ENCODE measurements at regions not wholly inside any gene's neighbourhood (a gene's known extent, or its start where the extent isn't known, plus 50 kb on each side); places are given as distances from the start of the nearest gene placed in this dataset.

DNA sequence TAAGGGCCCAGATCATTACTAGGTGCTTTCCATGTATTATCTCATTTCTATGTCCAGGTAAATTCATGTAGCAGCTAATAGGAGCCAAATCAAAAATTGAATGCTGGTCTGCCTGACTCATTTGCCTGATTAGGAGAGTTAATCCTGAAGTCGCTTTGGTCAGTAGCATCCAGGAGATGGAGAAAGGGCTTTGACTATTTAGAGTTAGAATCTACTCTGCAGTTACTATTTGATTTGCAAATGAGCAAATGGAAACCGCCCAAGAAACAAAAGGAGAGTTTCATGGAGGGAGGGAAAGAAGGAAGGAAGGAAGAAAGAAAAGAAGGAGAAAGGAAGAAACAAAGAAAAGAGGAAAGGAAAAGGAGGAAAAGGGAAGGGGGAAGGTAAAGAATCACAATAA, 539.6 kb upstream of the MMS22L start:
- DNase-seq (ENCODE audit: extremely low spot score, unreplicated experiment): no peak
- peaks cover 3% of the 10 kb centered on the region for H3K27me3 Mint-ChIP-seq
- H3K36me3 Mint-ChIP-seq: no peaks in the 10 kb centered on the region
- TF ChIP-seq, protein P1, sequence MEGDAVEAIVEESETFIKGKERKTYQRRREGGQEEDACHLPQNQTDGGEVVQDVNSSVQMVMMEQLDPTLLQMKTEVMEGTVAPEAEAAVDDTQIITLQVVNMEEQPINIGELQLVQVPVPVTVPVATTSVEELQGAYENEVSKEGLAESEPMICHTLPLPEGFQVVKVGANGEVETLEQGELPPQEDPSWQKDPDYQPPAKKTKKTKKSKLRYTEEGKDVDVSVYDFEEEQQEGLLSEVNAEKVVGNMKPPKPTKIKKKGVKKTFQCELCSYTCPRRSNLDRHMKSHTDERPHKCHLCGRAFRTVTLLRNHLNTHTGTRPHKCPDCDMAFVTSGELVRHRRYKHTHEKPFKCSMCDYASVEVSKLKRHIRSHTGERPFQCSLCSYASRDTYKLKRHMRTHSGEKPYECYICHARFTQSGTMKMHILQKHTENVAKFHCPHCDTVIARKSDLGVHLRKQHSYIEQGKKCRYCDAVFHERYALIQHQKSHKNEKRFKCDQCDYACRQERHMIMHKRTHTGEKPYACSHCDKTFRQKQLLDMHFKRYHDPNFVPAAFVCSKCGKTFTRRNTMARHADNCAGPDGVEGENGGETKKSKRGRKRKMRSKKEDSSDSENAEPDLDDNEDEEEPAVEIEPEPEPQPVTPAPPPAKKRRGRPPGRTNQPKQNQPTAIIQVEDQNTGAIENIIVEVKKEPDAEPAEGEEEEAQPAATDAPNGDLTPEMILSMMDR (conservative IDR thresholded peaks at IDR 0.05): no peak
- no peaks in the 10 kb centered on the region for H3K9me3 Mint-ChIP-seq
- H3K4me1 Mint-ChIP-seq (ENCODE audit: unreplicated experiment): no peaks in the 10 kb centered on the region
- H3K4me3 Mint-ChIP-seq: no peak overlapping the region
- no peak overlapping the region for H3K27ac Mint-ChIP-seq

DNA sequence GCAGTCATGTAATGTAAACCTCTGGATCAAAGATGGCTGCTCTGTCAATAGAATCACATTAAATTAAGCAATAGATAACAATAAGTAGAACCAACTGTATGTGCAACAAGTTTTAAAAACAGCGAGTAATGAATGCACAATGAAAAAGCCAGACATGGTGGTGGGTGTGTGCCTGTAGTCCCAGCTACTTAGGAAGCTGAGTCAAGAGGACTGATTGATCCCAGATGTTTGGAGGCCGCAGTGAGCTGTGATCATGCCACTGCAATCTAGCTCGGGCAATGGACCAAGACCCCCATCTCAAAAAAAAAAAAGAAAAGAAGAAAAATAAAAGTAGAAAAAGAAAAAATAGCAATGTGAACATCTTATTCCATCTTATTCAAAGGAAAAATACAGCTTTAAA, 558.7 kb upstream of the MMS22L start:
- Mint-ChIP-seq H3K4me1 (ENCODE audit: unreplicated experiment) (no peaks in the 10 kb centered on the region), H3K9me3 (no peaks in the 10 kb centered on the region), H3K4me3 (no peak overlapping the region), H3K27ac (no peak overlapping the region), H3K36me3 (no peaks in the 10 kb centered on the region), H3K27me3 (peaks cover 7% of the 10 kb centered on the region)
- TF ChIP-seq, protein P1 (conservative IDR thresholded peaks at IDR 0.05): no peak
- no peak for DNase-seq (ENCODE audit: extremely low spot score, unreplicated experiment)

DNA sequence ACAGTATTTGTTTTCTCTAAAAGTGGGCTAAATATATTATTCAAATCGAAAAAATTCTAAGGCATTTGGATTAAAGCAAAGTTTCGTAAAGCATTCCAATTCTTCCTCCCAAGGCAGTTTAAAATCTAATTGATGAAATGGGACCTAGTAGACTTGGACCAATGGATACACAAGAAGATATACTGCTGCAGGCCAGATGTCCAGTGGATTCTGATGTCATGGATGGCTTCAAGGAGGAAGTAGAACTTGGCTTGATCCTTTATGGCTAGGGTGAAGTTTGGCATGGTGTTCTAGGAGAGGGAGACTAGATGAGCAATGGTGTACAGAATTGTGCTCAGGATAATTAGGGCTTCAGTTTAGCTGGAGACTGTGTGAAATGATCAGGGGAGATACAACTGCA, 559.5 kb upstream of the MMS22L start:
- DNase-seq (ENCODE audit: extremely low spot score, unreplicated experiment): no peak
- no peaks in the 10 kb centered on the region for H3K36me3 Mint-ChIP-seq
- H3K4me3 Mint-ChIP-seq: no peak overlapping the region
- no peak overlapping the region for H3K27ac Mint-ChIP-seq
- H3K4me1 Mint-ChIP-seq (ENCODE audit: unreplicated experiment): no peaks in the 10 kb centered on the region
- H3K27me3 Mint-ChIP-seq: peaks cover 7% of the 10 kb centered on the region
- no peaks in the 10 kb centered on the region for H3K9me3 Mint-ChIP-seq
- TF ChIP-seq, protein P1 (conservative IDR thresholded peaks at IDR 0.05): no peak

DNA sequence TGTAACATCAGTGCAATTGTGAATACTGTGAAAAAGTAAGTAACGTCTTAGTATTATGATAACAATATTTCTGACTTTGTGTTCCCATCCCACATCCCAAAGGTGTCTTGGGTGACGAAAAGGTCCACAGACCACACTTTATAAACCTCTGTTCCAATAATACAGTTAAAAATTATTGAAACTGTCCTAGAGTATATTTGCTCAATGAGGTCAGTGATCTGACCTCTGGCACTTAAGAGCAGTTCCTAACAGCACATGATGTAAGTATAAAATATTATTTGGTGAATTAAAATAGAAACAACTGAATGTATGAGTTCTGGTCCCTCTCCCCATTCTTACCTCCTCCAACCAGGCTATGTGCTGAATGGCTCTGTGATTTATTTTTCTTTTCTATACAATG, 566.4 kb upstream of the MMS22L start:
- no peak for DNase-seq (ENCODE audit: extremely low spot score, unreplicated experiment)
- no peaks in the 10 kb centered on the region for H3K9me3 Mint-ChIP-seq
- peaks cover 3% of the 10 kb centered on the region for H3K4me1 Mint-ChIP-seq (ENCODE audit: unreplicated experiment)
- H3K27ac Mint-ChIP-seq: no peak overlapping the region
- peaks cover 4% of the 10 kb centered on the region for H3K27me3 Mint-ChIP-seq
- TF ChIP-seq, protein P1 (conservative IDR thresholded peaks at IDR 0.05): no peak
- no peak overlapping the region for H3K4me3 Mint-ChIP-seq
- no peaks in the 10 kb centered on the region for H3K36me3 Mint-ChIP-seq

DNA sequence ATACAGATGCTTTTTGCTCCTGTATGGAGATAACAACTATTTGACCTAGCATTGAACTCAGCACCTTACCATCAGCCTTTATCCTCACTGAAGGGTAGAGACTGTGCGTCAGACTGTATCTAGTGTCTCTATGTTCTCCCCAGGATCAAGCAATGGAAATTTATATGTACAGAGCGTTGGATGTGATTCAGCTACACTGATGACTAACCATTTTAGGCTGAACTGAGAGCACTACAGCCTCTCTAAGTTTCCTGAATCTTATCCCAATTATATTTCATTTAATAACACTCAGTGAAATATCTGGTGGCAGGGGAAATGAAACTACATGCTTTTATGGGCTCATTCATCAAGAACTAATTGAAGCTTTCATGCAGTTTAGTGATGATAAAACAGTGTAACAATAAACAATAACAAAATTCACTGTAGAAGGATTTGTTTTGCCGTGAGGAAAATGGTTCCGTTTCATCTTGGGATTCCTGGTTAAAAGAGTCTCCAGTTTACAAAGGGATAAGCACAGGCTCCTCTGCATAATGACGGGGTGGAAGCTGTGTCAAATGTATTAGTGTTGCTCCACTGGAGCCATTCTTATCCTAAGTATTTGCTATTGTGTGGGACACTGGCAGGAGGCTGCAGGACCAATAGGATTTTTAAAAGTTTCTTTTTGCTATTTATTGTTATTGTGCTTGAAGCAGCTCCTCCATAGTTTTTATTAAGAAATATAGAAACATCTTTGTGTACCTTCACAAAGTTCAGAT, 567.6 kb upstream of the MMS22L start:
- Mint-ChIP-seq H3K27ac (no peak overlapping the region), H3K9me3 (no peaks in the 10 kb centered on the region), H3K4me3 (no peak overlapping the region), H3K36me3 (no peaks in the 10 kb centered on the region), H3K27me3 (peaks cover 7% of the 10 kb centered on the region), H3K4me1 (ENCODE audit: unreplicated experiment) (peaks cover 3% of the 10 kb centered on the region)
- TF ChIP-seq, protein P1 (conservative IDR thresholded peaks at IDR 0.05): no peak
- DNase-seq (ENCODE audit: extremely low spot score, unreplicated experiment): no peak

All from type B pancreatic cell (in vitro differentiated cells).